SK-N-MC (cell line): ENCODE measurements at regions not wholly inside any gene's neighbourhood (a gene's known extent, or its start where the extent isn't known, plus 50 kb on each side); places are given as distances from the start of the nearest gene placed in this dataset.

Source experiments
- EZH2 ChIP-seq: fragments of 200-600 bp; sonication (generic); IDR thresholded peaks from one replicate; pipeline ENCODE4 v1.6.1; 2017; ENCODE audit warnings: antibody characterized with exemption
- POLR2AphosphoS5 ChIP-seq: IDR thresholded peaks from 2 replicates; pipeline ENCODE4 v1.6.1; 2012; ENCODE audit warnings: mild to moderate bottlenecking, low read depth, low read length, borderline replicate concordance

GRCh38 chr14:23816371-23816770, 137.2 kb upstream of the DHRS4 start:
- TF ChIP-seq EZH2 (no peak), POLR2AphosphoS5 (no peak)
